ENCODE measurements at regions not wholly inside any gene's neighbourhood (a gene's known extent, or its start where the extent isn't known, plus 50 kb on each side); places are given as distances from the start of the nearest gene placed in this dataset.

DNA sequence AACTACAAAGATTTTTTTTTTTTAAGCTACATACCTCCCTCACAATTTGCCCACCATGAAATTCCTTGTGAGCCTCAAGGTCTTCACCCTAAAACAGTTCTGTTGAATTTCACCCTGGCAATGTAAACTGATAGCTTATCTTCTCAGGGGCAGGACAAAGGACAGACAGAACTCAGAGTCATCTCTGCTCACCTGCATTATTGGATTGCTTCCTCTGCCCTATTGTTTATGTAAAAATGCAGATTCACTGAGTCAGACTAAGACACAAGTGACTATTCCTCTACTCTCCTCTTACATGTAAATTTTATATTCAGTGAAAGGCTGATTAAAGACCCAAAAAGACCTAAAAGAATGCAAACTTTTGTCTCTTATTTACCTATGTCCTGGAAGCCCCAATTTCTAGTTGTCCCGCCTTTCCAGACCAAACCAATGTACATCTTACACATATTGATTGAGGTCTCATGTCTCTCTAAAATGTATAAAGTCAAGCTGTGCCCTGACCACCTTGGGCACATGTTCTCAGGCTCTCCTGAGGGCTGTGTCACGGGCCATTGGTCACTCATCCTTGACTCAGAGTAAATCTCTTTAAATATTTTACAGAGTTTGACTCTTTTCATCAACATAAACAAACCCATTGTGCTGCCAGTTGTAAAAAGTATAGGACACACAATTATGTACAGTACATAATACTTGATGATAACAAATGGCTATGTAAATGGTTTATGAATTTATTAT, 440.2 kb downstream of the HTR7 start:
- TF ChIP-seq, protein P1, sequence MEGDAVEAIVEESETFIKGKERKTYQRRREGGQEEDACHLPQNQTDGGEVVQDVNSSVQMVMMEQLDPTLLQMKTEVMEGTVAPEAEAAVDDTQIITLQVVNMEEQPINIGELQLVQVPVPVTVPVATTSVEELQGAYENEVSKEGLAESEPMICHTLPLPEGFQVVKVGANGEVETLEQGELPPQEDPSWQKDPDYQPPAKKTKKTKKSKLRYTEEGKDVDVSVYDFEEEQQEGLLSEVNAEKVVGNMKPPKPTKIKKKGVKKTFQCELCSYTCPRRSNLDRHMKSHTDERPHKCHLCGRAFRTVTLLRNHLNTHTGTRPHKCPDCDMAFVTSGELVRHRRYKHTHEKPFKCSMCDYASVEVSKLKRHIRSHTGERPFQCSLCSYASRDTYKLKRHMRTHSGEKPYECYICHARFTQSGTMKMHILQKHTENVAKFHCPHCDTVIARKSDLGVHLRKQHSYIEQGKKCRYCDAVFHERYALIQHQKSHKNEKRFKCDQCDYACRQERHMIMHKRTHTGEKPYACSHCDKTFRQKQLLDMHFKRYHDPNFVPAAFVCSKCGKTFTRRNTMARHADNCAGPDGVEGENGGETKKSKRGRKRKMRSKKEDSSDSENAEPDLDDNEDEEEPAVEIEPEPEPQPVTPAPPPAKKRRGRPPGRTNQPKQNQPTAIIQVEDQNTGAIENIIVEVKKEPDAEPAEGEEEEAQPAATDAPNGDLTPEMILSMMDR (IDR thresholded peaks at IDR 0.05), result no peak
- TF ChIP-seq POLR2A (IDR thresholded peaks at IDR 0.05), result no peak

Data from vagina (tissue), 2 donors.